ENCODE measurements at regions not wholly inside any gene's neighbourhood (a gene's known extent, or its start where the extent isn't known, plus 50 kb on each side); places are given as distances from the start of the nearest gene placed in this dataset.

GRCh38 chr9:118609355-118610044 lies 759.7 kb downstream of the BRINP1 start:
- DNase-seq, result no peak

DNA sequence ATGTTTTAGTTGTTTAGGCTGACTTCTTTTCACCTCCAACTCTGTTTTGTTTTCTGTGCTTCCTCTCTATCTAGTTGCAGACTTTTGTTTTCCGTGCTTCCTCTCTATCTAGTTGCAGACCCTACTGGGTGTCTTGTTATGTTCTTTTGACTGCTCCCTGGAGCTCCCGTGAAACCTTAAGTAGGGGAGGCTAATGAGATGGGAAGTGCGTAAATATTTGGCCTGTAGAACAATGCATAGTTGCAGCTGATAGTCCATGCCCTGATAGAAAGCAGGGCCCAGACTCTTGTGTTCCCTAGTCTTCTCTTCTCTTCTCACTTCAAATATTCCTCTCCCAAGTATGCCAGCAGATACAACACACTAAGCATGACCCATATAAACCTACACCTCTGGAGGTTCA lies 757.0 kb downstream of the BRINP1 start:
- DNase-seq, result no peak

DNA sequence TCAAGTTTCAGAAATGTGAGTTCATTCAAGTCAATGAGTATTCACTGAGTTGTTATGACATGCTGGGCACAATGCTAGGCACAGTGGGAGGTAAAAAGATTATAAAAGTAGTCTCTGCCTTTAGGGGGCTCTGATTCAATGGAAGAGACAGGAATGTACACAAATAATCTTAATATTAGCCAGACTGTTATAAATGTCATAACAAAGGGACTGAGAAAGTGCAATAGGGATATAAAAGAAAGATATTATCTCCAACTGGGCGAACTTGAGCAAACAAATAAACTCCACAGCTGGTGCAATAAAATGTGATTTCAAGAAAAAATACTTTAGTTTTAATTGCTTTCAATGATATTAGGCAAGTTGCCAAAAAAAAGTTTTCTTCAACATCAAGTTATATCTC lies 755.2 kb downstream of the BRINP1 start:
- no peak for DNase-seq

DNA sequence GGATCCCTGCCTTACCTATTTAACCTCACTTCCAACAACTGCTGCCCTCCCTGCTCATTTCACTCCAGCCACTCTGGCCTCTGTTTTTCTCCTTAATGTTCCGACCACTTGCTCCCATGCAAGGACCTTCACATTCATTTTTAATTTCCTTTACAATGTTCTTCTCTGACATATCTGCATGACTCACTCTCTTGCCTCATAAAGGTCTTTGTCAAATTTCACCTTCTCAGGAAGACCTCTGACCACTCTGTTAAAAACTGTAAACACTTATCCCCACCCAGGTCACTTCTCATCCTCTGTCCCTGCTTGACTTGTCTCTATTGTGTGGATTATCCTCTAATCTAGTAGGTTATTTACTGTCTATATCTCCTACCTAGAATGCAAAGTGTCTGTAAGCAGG lies 751.2 kb downstream of the BRINP1 start:
- no peak for DNase-seq

GRCh38 chr9:118618849-118619248 lies 750.4 kb downstream of the BRINP1 start:
- DNase-seq, result no peak

DNA sequence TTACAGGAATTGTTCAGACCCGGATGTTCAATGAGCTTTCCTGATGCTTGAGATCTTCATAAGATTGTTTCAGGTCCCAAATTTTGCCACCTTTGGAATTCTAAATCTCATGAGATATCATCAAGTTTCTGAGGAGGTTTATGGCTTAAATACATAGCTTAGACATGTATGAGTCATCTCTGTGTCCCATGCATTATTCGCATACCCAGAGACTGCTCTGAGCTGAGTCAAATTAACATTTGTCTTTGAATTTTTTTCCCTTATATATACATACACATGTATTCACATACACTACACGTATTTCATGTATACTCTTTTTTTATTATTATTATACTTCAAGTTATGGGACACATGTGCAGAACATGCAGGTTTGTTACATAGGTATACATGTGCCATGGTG lies 744.6 kb downstream of the BRINP1 start:
- no peak for DNase-seq

DNA sequence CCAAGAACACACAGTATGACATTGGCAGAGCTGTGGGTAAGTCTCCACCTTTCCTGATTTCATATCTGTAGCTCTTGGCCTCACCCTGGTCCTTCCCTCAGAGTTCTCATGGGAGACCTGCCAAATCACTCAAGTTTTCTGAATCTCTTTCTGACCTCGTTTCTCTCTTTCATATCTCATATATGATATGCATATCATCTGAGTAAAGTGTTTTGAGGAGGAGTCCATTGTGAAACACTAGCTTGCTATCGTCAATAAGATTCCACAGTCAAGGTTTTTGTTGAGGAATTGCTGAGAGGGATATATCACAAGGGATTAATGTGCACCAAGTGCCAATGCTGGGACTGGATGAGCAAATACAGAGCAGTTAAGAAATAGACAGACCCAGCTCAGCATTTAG lies 739.2 kb downstream of the BRINP1 start:
- DNase-seq, result no peak

GRCh38 chr9:118630931-118631595 lies 738.2 kb downstream of the BRINP1 start:
- no peak for DNase-seq

GRCh38 chr9:118631956-118632355 lies 737.3 kb downstream of the BRINP1 start:
- DNase-seq, result no peak

- DNase-seq, result no peak
Observed at GRCh38 chr9:118635416-118635815, 733.8 kb downstream of the BRINP1 start.

DNA sequence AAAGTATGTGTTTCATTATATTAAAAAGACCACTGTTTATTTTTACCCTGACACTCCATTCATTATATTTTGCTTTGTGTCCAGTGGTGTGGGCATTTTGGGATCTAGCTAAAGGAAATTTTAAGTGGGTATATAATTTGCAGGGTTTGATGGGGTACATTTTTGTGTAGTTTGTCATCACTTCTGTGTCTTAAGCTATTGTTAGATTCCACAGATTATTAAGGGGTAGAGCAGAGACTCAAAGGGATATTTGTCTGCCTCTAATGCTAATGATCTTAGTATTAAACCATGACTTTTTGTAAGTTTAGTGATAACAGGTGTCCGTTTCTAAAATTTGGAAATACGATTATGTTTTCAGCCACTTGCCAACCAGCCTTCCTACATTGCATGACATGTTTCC lies 731.6 kb downstream of the BRINP1 start:
- no peak for DNase-seq

GRCh38 chr9:118640836-118641560 lies 728.2 kb downstream of the BRINP1 start:
- DNase-seq, result no peak

DNA sequence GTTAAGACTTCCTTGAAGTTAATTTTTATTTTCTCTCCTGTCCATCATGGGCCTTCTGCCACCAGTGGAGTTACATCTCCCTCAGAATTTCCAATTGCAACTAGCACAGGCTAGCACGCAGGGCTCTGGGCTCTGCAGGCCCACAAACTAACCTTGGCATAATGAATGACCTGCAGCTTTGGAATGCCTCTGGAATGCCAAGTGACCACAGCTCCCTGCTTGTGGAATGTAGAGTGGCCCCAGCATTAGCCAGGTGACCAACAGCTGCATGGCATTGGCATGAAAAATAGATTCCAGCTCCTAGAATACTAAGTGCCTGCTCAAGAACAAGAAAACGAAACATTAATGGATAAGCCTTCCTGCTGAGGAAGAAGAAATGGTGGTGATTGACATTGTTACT lies 726.1 kb downstream of the BRINP1 start:
- no peak for DNase-seq

- DNase-seq, result no peak
Observed at GRCh38 chr9:118644066-118644465, 725.2 kb downstream of the BRINP1 start.

DNA sequence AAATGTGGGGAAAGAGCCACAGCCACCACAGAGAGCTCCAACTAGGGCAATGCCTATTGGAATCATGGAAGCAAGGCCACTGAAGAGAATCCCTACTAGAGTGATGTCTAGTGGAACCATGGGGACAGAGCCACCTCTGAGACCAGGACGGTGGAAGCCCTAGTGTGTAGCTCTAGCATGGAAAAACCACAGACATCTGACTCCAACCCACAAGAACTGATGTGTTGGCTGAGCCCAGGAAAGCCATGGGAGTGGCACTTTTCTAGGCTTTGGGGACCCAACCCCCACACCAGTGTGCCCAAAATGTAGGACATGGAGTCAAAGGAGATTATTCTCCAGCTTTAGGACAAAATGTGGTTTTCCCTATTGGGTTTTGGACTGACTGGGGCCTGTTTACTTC lies 721.9 kb downstream of the BRINP1 start:
- DNase-seq, result no peak

GRCh38 chr9:118650417-118650816 lies 718.8 kb downstream of the BRINP1 start:
- no peak for DNase-seq

DNA sequence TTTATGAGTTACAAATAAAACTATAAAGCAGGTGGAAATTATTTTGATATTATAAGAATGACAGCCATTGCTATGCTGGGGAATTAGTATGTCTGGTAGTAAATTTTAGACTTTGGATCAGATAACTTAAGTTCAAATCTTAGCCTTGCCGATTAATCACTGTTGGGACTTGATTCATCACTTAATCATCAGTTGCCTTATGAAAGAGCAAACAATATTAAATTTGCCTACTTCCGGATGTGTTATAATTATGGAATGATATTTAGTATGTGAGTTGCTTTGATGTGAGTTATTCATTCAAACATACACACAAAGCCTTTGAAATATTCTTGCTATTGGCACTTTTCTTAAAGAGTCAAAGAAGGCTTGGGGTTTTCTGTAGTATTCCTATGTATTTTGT lies 717.7 kb downstream of the BRINP1 start:
- no peak for DNase-seq

- DNase-seq, result no peak
Observed at GRCh38 chr9:118652258-118652657, 717.0 kb downstream of the BRINP1 start.

DNA sequence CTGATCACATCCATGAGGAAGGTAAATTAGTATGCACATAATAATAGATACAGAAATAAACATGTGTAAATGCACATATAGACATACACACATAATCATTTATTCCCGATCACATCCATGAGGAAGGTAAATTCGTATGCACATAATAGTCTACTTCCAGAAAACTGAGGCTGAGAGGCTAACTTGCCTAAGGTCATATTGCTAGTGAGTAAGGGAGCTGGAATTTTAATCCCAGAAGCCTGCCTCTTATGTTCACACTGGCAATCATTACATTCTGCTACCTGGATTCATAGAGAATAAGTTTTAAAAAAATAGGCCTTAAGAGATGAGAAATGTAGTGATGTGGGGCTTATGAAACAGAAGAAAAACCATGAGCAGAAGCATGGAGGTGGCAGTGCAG lies 716.3 kb downstream of the BRINP1 start:
- no peak for DNase-seq

DNA sequence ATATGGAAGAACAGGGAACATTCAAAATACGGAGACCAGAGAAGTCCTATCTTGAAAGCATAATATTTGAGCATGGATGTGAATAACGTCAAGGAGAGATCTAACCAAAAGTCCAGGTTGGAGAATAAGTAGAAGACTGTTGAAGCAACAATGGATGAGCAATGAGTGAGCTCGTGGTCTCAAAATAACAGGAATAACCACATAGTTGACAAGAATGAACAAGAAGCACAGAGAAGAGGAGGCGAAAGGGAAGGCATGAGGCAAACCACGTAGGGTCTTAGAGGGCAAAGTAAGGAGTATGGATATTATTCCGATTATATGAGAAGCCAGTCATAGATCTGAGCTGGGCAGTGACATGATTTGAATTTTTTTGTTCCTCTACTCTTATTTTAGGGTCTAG lies 710.2 kb downstream of the BRINP1 start:
- DNase-seq, result no peak

DNA sequence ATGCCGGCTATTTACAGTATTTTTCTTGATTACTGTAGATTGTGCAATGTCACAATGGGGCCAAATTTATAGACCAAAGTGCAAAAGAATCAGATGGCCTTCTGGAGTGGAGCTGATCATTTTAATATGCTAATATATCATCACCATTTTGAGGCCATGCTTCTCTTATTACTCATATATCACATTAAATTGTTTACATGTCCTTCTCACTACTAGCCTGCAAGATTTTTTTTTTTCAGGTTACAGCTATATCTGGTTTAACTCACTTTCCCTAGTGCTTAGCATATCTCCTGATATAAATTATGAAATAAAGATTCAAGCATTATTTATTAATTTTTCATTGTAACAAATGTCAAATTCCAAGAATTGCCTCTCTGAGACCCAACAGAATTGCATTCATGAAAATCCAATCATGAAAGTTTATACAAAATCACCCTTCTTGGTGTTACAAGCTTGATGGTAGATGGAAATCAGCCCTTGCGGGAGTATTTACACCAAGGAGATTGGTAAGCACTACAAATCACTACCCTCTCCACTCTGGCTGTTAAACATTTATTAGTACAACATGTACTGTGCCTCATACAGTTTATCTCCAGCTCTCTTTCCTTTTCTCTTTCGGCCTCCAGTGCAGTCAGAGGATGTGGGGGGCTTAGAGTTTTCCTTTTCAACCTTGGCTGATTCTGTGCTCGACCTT lies 703.9 kb downstream of the BRINP1 start:
- DNase-seq, result no peak

DNA sequence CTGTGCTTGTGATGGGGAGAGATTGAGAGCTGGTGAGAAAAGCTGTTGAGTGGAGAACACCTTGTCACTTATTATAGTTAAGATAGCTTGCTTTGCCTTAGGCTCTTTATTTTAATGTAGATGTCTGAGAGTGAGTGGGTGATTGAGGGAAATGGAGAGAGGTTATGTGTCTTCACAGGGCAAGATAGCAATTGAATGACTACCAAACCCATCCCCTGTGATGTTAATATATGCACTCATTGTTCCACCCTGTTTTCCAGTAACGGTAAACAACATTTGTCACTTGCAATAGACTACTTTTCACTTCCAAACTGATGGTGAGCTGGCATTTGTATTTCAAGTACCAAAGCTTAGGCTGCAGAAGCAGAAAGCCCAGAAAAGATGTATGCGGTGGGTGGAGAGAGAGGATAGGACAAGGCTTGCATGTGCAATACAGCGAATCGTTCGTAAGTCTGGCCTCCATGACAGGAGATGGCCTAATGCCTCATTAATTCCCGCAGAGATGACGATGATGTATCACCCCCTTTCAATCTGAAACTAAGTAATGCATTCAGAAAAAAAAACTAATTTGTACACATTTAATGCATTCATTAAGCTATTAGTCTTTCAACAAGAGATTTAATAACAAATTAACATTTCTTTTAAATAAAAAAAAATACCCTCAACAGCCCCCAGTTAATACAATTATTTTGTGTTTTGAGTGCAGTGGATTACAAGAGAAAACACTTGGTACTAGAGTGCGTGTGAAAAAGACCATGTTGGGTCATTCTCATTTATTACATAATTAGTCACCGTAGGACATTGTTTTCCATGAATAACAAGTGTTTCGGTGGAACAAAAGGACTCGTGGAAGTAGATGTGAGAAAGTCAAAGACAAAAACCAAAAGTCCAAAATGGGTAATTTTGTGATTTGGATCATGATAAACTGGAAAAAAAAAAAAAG lies 699.0 kb downstream of the BRINP1 start:
- DNase-seq, result no peak
